Peyer's patch (tissue), 4 donors: ENCODE measurements at regions not wholly inside any gene's neighbourhood (a gene's known extent, or its start where the extent isn't known, plus 50 kb on each side); places are given as distances from the start of the nearest gene placed in this dataset.

Experiments used
- CTCF ChIP-seq, 6 experiments: fragments of 450-650 bp in 4 of 6; fragments of 200-600 bp in 2 of 6; sonication (generic) in 1 of 6; IDR thresholded peaks; one replicate each; pipeline ENCODE4 v1.5.1; 2017 to 2019; ENCODE audit warnings: antibody characterized with exemption in 6 of 6, mild to moderate bottlenecking in 3 of 6, moderate library complexity in 1 of 6
- POLR2A ChIP-seq, 2 donors: fragments of 450-650 bp; IDR thresholded peaks; one replicate each; pipeline ENCODE4 v1.5.1; 2017; ENCODE audit warnings: antibody characterized with exemption in 2 of 2, mild to moderate bottlenecking in 2 of 2, moderate library complexity in 2 of 2

- no peak for TF ChIP-seq CTCF (IDR thresholded peaks at IDR 0.05)
- no peak for TF ChIP-seq POLR2A (IDR thresholded peaks at IDR 0.05)
Observed at GRCh38 chr9:2302606-2303005, 287.5 kb downstream of the SMARCA2 start.
